Panc1 (cell line): ENCODE measurements at regions not wholly inside any gene's neighbourhood (a gene's known extent, or its start where the extent isn't known, plus 50 kb on each side); places are given as distances from the start of the nearest gene placed in this dataset.

Source experiments
- TCF7L2 ChIP-seq: IDR thresholded peaks from 2 replicates; pipeline ENCODE4 v1.6.1; 2011; ENCODE audit warnings: mild to moderate bottlenecking, low read depth, low read length, inconsistent platforms
- TF ChIP-seq, protein P1 (sequence below): fragments of 450-650 bp; IDR thresholded peaks from 2 replicates; pipeline ENCODE4 v1.5.1; 2017; ENCODE audit warnings: mild to moderate bottlenecking
- TF ChIP-seq, protein P2 (sequence below), 2 experiments: IDR thresholded peaks; 2 replicates each; pipeline ENCODE4 v1.6.1; 2011 to 2012; ENCODE audit warnings: low read depth in 2 of 2, control low read depth in 1 of 2, low read length in 1 of 2, mild to moderate bottlenecking in 1 of 2, moderate library complexity in 1 of 2; ENCODE audit not compliant: insufficient read depth in 1 of 2

DNA sequence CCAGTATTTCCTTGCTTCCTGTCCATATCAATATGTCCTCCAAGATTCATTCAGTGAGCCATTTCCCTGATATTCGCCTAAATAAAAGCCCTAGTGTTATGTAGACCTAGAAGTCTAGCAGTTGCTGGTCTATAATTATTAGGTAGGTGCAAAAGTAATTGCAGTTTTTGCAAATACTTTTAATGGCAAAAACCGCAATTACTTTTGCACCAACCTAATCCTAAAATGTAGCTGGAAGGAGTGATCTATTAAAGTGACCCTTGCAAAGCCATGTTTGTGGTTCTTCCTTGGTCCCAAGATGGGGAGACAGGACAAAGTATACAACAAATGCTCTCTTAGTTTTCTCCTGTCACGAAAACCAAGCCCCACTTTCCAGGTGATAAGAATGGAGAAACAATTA, 193.0 kb downstream of the IDS start:
- TF ChIP-seq, protein P1, sequence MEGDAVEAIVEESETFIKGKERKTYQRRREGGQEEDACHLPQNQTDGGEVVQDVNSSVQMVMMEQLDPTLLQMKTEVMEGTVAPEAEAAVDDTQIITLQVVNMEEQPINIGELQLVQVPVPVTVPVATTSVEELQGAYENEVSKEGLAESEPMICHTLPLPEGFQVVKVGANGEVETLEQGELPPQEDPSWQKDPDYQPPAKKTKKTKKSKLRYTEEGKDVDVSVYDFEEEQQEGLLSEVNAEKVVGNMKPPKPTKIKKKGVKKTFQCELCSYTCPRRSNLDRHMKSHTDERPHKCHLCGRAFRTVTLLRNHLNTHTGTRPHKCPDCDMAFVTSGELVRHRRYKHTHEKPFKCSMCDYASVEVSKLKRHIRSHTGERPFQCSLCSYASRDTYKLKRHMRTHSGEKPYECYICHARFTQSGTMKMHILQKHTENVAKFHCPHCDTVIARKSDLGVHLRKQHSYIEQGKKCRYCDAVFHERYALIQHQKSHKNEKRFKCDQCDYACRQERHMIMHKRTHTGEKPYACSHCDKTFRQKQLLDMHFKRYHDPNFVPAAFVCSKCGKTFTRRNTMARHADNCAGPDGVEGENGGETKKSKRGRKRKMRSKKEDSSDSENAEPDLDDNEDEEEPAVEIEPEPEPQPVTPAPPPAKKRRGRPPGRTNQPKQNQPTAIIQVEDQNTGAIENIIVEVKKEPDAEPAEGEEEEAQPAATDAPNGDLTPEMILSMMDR = no peak
- no peak for TF ChIP-seq TCF7L2
- TF ChIP-seq, protein P2, sequence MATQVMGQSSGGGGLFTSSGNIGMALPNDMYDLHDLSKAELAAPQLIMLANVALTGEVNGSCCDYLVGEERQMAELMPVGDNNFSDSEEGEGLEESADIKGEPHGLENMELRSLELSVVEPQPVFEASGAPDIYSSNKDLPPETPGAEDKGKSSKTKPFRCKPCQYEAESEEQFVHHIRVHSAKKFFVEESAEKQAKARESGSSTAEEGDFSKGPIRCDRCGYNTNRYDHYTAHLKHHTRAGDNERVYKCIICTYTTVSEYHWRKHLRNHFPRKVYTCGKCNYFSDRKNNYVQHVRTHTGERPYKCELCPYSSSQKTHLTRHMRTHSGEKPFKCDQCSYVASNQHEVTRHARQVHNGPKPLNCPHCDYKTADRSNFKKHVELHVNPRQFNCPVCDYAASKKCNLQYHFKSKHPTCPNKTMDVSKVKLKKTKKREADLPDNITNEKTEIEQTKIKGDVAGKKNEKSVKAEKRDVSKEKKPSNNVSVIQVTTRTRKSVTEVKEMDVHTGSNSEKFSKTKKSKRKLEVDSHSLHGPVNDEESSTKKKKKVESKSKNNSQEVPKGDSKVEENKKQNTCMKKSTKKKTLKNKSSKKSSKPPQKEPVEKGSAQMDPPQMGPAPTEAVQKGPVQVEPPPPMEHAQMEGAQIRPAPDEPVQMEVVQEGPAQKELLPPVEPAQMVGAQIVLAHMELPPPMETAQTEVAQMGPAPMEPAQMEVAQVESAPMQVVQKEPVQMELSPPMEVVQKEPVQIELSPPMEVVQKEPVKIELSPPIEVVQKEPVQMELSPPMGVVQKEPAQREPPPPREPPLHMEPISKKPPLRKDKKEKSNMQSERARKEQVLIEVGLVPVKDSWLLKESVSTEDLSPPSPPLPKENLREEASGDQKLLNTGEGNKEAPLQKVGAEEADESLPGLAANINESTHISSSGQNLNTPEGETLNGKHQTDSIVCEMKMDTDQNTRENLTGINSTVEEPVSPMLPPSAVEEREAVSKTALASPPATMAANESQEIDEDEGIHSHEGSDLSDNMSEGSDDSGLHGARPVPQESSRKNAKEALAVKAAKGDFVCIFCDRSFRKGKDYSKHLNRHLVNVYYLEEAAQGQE (IDR thresholded peaks at IDR 0.05; ENCODE audit: insufficient read depth in 1 of 2, low read depth in 2 of 2, low read length in 1 of 2) = no peak
